Thyroid gland (tissue), 4 donors: ENCODE measurements at regions not wholly inside any gene's neighbourhood (a gene's known extent, or its start where the extent isn't known, plus 50 kb on each side); places are given as distances from the start of the nearest gene placed in this dataset.

Experiments
- POLR2A ChIP-seq, 2 donors: fragments of 450-650 bp; IDR thresholded peaks; one replicate each; pipeline ENCODE4 v1.6.1; 2017; ENCODE audit warnings: antibody characterized with exemption in 2 of 2, mild to moderate bottlenecking in 2 of 2, moderate library complexity in 1 of 2
- TF ChIP-seq, protein P1 (sequence below), 6 experiments: fragments of 200-600 bp in 3 of 6; fragments of 450-650 bp in 3 of 6; sonication (generic) in 3 of 6; IDR thresholded peaks; one replicate each; pipeline ENCODE4 v1.5.1; 2016 to 2019; ENCODE audit warnings: antibody characterized with exemption in 6 of 6, mild to moderate bottlenecking in 2 of 6, inconsistent platforms in 1 of 6, moderate library complexity in 1 of 6

DNA sequence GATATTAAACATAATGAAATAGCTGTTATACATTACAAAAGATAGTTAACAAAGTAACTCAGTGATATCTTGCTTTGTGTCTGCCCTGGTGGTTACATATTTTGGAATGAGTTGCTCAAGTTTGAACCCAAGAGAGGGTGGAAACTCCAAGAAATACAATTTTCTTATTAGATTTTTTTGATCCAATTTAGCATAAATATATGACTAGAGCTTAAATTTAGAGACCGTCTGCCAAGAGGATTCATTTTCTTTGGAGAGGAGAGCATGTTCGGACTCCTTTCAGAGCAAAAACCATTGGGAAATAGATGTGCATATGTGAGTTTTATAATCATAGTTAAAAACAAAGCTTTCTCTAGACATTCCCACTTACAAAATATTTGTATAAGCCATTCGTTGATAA lies 353.4 kb downstream of the EPM2A start:
- TF ChIP-seq POLR2A (IDR thresholded peaks at IDR 0.05), result no peak
- TF ChIP-seq, protein P1, sequence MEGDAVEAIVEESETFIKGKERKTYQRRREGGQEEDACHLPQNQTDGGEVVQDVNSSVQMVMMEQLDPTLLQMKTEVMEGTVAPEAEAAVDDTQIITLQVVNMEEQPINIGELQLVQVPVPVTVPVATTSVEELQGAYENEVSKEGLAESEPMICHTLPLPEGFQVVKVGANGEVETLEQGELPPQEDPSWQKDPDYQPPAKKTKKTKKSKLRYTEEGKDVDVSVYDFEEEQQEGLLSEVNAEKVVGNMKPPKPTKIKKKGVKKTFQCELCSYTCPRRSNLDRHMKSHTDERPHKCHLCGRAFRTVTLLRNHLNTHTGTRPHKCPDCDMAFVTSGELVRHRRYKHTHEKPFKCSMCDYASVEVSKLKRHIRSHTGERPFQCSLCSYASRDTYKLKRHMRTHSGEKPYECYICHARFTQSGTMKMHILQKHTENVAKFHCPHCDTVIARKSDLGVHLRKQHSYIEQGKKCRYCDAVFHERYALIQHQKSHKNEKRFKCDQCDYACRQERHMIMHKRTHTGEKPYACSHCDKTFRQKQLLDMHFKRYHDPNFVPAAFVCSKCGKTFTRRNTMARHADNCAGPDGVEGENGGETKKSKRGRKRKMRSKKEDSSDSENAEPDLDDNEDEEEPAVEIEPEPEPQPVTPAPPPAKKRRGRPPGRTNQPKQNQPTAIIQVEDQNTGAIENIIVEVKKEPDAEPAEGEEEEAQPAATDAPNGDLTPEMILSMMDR (IDR thresholded peaks at IDR 0.05), result no peak
